Skeletal muscle cell (primary cell): ENCODE measurements at regions not wholly inside any gene's neighbourhood (a gene's known extent, or its start where the extent isn't known, plus 50 kb on each side); places are given as distances from the start of the nearest gene placed in this dataset.
"Not testable (repeated sequence)": the region's sequence is repeated elsewhere in the genome, so short reads cannot be mapped to it uniquely, and the experiment has no call there.

Experiments
- DNase-seq: peaks from one replicate; pipeline ENCODE4 v3.0.0-alpha.2; 2010; ENCODE audit warnings: low read depth
- H3K4me3 ChIP-seq: 2 replicates; pipeline ENCODE4 v1.5.1; 2011; ENCODE audit warnings: low read depth, mild to moderate bottlenecking, control low read depth, low read length, moderate library complexity

- DNase-seq: peak; percentile 91
- H3K4me3 ChIP-seq: no peak overlapping the region
Observed at GRCh38 chr11:130652671-130653335, 204.4 kb downstream of the ADAMTS15 start.

GRCh38 chr11:130653838-130654636 lies 205.6 kb downstream of the ADAMTS15 start:
- DNase-seq: no peak
- no peak overlapping the region for H3K4me3 ChIP-seq

- no peak for DNase-seq
- no peak overlapping the region for H3K4me3 ChIP-seq
Observed at GRCh38 chr11:130655300-130655699, 206.9 kb downstream of the ADAMTS15 start.

GRCh38 chr11:130666781-130667251 lies 218.4 kb downstream of the ADAMTS15 start:
- DNase-seq: no peak
- H3K4me3 ChIP-seq: no peak overlapping the region

GRCh38 chr11:130668751-130669150 lies 220.3 kb downstream of the ADAMTS15 start:
- H3K4me3 ChIP-seq: no peak overlapping the region
- DNase-seq: no peak

- no peak overlapping the region for H3K4me3 ChIP-seq
- DNase-seq: no peak
Observed at GRCh38 chr11:130670200-130670599, 221.8 kb downstream of the ADAMTS15 start.

- DNase-seq: peak; percentile 76
- no peak overlapping the region for H3K4me3 ChIP-seq
Observed at GRCh38 chr11:130671801-130672700, 223.6 kb downstream of the ADAMTS15 start.

- DNase-seq: no peak
Observed at GRCh38 chr11:130672911-130673310, 224.5 kb downstream of the ADAMTS15 start.

GRCh38 chr11:130673698-130674097 lies 225.3 kb downstream of the ADAMTS15 start:
- no peak for DNase-seq
- no peak overlapping the region for H3K4me3 ChIP-seq

More at GRCh38 chr11:130672911-130673310, 224.5 kb downstream of the ADAMTS15 start:
- no peak overlapping the region for H3K4me3 ChIP-seq

GRCh38 chr11:130674686-130675308 lies 226.4 kb downstream of the ADAMTS15 start:
- no peak overlapping the region for H3K4me3 ChIP-seq
- no peak for DNase-seq

GRCh38 chr11:130675371-130675821 lies 227.0 kb downstream of the ADAMTS15 start:
- no peak overlapping the region for H3K4me3 ChIP-seq
- DNase-seq: peak; percentile 89

- no peak for DNase-seq
- no peak overlapping the region for H3K4me3 ChIP-seq
Observed at GRCh38 chr11:130675917-130676316, 227.5 kb downstream of the ADAMTS15 start.

- no peak overlapping the region for H3K4me3 ChIP-seq
- DNase-seq: peak; percentile 36
Observed at GRCh38 chr11:130677486-130678153, 229.2 kb downstream of the ADAMTS15 start.

- DNase-seq: no peak
- H3K4me3 ChIP-seq: no peak overlapping the region
Observed at GRCh38 chr11:130679247-130679646, 230.8 kb downstream of the ADAMTS15 start.

GRCh38 chr11:130682471-130682870 lies 233.8 kb downstream of the SNX19 start:
- DNase-seq: not testable (repeated sequence)

GRCh38 chr11:130689222-130689908 lies 226.9 kb downstream of the SNX19 start:
- no peak overlapping the region for H3K4me3 ChIP-seq
- DNase-seq: no peak

More at GRCh38 chr11:130682471-130682870, 233.8 kb downstream of the SNX19 start:
- not testable (repeated sequence) for H3K4me3 ChIP-seq

GRCh38 chr11:130691581-130691980 lies 224.7 kb downstream of the SNX19 start:
- no peak for DNase-seq
- H3K4me3 ChIP-seq: no peak overlapping the region

GRCh38 chr11:130692220-130692619 lies 224.1 kb downstream of the SNX19 start:
- DNase-seq: no peak
- H3K4me3 ChIP-seq: no peak overlapping the region
